Neutrophil (primary cell): ENCODE measurements at regions not wholly inside any gene's neighbourhood (a gene's known extent, or its start where the extent isn't known, plus 50 kb on each side); places are given as distances from the start of the nearest gene placed in this dataset.

Experiments used
- H3K27ac ChIP-seq: fragments of 200-600 bp; sonication (generic); 2 replicates; pipeline ENCODE4 v1.5.1; 2016; ENCODE audit warnings: mild to moderate bottlenecking, moderate library complexity
- H3K27me3 ChIP-seq: fragments of 200-600 bp; sonication (generic); 2 replicates; pipeline ENCODE4 v1.6.0; 2016; ENCODE audit warnings: mild to moderate bottlenecking
- H3K36me3 ChIP-seq: fragments of 200-600 bp; sonication (generic); 2 replicates; pipeline ENCODE4 v1.5.1; 2017
- H3K4me1 ChIP-seq, 2 experiments: fragments of 200-600 bp in 1 of 2; sonication (generic) in 1 of 2; 1 replicate in 1 of 2; 2 replicates in 1 of 2; pipeline versions ENCODE4 v1.5.1 to v1.6.1; 2013 to 2016; ENCODE audit warnings: low read depth in 1 of 2, low read length in 1 of 2, mild to moderate bottlenecking in 1 of 2, moderate library complexity in 1 of 2; ENCODE audit not compliant: control insufficient read depth in 1 of 2, insufficient read depth in 1 of 2
- H3K4me3 ChIP-seq, 2 experiments: fragments of 200-600 bp in 1 of 2; sonication (generic) in 1 of 2; 1 replicate in 1 of 2; 2 replicates in 1 of 2; pipeline ENCODE4 v1.5.1; 2013 to 2016; ENCODE audit warnings: low read depth in 1 of 2, low read length in 1 of 2, mild to moderate bottlenecking in 1 of 2, moderate library complexity in 1 of 2
- H3K9me3 ChIP-seq: fragments of 200-600 bp; sonication (generic); 2 replicates; pipeline ENCODE4 v1.5.1; 2016
- CTCF ChIP-seq: fragments of 200-600 bp; sonication (generic); IDR thresholded peaks from 2 replicates; pipeline ENCODE4 v1.5.1; 2016; ENCODE audit warnings: antibody characterized with exemption

GRCh38 chr10:78744056-78744455 lies 324.7 kb upstream of the ZMIZ1 start:
- Histone ChIP-seq H3K4me1 (peaks cover 11 to 14% of the 10 kb centered on the region in 2 experiments), H3K4me3 (no peak overlapping the region), H3K27me3 (peaks cover 3% of the 10 kb centered on the region)

GRCh38 chr10:78744491-78745090 lies 324.2 kb upstream of the ZMIZ1 start:
- no peaks in the 10 kb centered on the region for H3K9me3 ChIP-seq
- H3K27me3 ChIP-seq: peaks cover 3% of the 10 kb centered on the region
- H3K36me3 ChIP-seq: no peaks in the 10 kb centered on the region
- H3K4me3 ChIP-seq: no peak overlapping the region
- H3K4me1 ChIP-seq: peaks cover 11 to 14% of the 10 kb centered on the region in 2 experiments
- no peak for TF ChIP-seq CTCF
- no peak overlapping the region for H3K27ac ChIP-seq

More at GRCh38 chr10:78744056-78744455, 324.7 kb upstream of the ZMIZ1 start:
- Histone ChIP-seq H3K27ac (no peak overlapping the region), H3K36me3 (no peaks in the 10 kb centered on the region), H3K9me3 (no peaks in the 10 kb centered on the region)
- TF ChIP-seq CTCF: no peak

- H3K27ac ChIP-seq: no peak overlapping the region
- peaks cover 11 to 14% of the 10 kb centered on the region in 2 experiments for H3K4me1 ChIP-seq
- peaks cover 3% of the 10 kb centered on the region for H3K27me3 ChIP-seq
- H3K4me3 ChIP-seq: no peak overlapping the region
- no peaks in the 10 kb centered on the region for H3K9me3 ChIP-seq
- no peak for TF ChIP-seq CTCF
- H3K36me3 ChIP-seq: no peaks in the 10 kb centered on the region
Observed at GRCh38 chr10:78745441-78745840, 323.3 kb upstream of the ZMIZ1 start.

- Histone ChIP-seq H3K27ac (no peak overlapping the region), H3K4me3 (no peak overlapping the region), H3K9me3 (no peaks in the 10 kb centered on the region), H3K36me3 (no peaks in the 10 kb centered on the region), H3K27me3 (no peaks in the 10 kb centered on the region), H3K4me1 (peaks cover 10 to 11% of the 10 kb centered on the region in 2 experiments)
- TF ChIP-seq CTCF: no peak
Observed at GRCh38 chr10:78746155-78746763, 322.5 kb upstream of the ZMIZ1 start.

GRCh38 chr10:78747401-78748234 lies 321.1 kb upstream of the ZMIZ1 start:
- no peak overlapping the region for H3K4me3 ChIP-seq
- no peaks in the 10 kb centered on the region for H3K27me3 ChIP-seq
- H3K36me3 ChIP-seq: no peaks in the 10 kb centered on the region
- H3K27ac ChIP-seq: no peak overlapping the region
- TF ChIP-seq CTCF: no peak
- H3K9me3 ChIP-seq: no peaks in the 10 kb centered on the region
- H3K4me1 ChIP-seq: peaks cover 0 to 4% of the 10 kb centered on the region in 2 experiments
